Thoracic aorta (tissue), 2 donors: ENCODE measurements at regions not wholly inside any gene's neighbourhood (a gene's known extent, or its start where the extent isn't known, plus 50 kb on each side); places are given as distances from the start of the nearest gene placed in this dataset.

Experiments used
- ATAC-seq: fragments of 150-250 bp; one replicate; pipeline ENCODE4 v1.8.0; 2017; ENCODE audit warnings: low read depth; ENCODE audit not compliant: insufficient number of reproducible peaks, low FRiP score
- DNase-seq: peaks from one replicate; pipeline ENCODE4 v3.0.0-alpha.2; 2020; ENCODE audit warnings: low spot score
- H3K27ac ChIP-seq, 2 donors: fragments of 200-600 bp; sonication (generic); 1 replicate in 1 of 2; 2 replicates in 1 of 2; pipeline ENCODE4 v1.5.1; 2016; ENCODE audit warnings: mild to moderate bottlenecking in 2 of 2, moderate library complexity in 2 of 2
- H3K27me3 ChIP-seq: fragments of 200-600 bp; sonication (generic); replicated peaks from 2 replicates; pipeline ENCODE4 v1.6.0; 2016; ENCODE audit warnings: mild to moderate bottlenecking; ENCODE audit not compliant: insufficient read depth
- H3K36me3 ChIP-seq: fragments of 200-600 bp; sonication (generic); one replicate; pipeline ENCODE4 v1.5.1; 2016
- H3K4me1 ChIP-seq, 2 donors: fragments of 200-600 bp; sonication (generic); 1 replicate in 1 of 2; 2 replicates in 1 of 2; pipeline versions ENCODE4 v1.5.1 to v1.6.0; 2016; ENCODE audit warnings: low read depth in 2 of 2, mild to moderate bottlenecking in 1 of 2; ENCODE audit not compliant: control insufficient read depth in 1 of 2
- H3K4me3 ChIP-seq: fragments of 200-600 bp; sonication (generic); 2 replicates; pipeline ENCODE4 v1.5.1; 2016; ENCODE audit warnings: mild to moderate bottlenecking
- H3K9me3 ChIP-seq: fragments of 200-600 bp; sonication (generic); 2 replicates; pipeline ENCODE4 v1.5.1; 2016
- CTCF ChIP-seq: fragments of 200-600 bp; sonication (generic); IDR thresholded peaks from one replicate; pipeline ENCODE4 v1.5.1; 2019; ENCODE audit warnings: antibody characterized with exemption

DNA sequence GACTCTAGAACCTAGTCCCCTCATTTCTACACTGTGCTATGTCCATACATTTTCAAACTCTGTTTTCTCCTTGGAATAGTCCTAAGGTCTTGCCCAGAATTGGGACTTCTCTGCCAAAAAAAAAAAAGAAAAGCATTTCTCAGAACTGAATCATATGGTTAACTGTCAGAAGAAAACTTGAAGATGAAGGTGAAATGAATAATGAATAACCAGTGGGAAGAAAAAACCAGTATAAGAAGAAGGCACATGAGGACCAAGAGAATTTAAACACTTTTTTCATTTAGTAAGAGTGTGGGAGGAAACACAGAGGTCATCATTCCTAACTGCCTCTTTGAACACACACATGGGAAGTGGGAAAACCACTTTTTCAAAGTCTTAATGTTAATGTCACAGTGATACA lies 197.7 kb downstream of the PRELID2 start:
- Histone ChIP-seq H3K27me3 (no peaks in the 10 kb centered on the region), H3K36me3 (no peaks in the 10 kb centered on the region), H3K27ac (no peak overlapping the region), H3K4me3 (no peak overlapping the region), H3K4me1 (no peaks in the 10 kb centered on the region), H3K9me3 (no peaks in the 10 kb centered on the region)
- no peak for TF ChIP-seq CTCF
- DNase-seq (no peak), ATAC-seq (no peak)

DNA sequence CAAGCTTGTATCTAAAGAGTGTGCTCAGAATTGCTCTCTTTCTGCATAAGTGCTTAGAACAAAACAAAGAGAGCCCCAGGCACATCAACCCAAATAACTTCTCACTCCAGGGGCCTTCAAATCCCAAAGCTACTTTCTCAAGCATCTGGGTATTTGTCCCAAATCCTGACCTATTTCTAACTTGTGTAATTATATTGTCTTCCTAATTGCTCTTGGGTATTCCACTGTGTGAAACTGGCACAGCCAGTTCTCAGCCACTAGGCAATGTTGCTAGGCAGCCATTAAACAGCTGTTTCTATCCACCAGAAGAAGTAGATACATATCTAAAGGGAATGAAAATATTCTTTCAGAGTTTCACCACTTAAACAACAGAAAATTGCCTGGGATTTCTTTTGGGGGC lies 198.8 kb downstream of the PRELID2 start:
- H3K27ac ChIP-seq, result no peak overlapping the region
- TF ChIP-seq CTCF, result no peak
- H3K9me3 ChIP-seq, result no peaks in the 10 kb centered on the region
- H3K4me1 ChIP-seq, result no peaks in the 10 kb centered on the region
- H3K4me3 ChIP-seq, result no peak overlapping the region
- ATAC-seq, result no peak
- no peaks in the 10 kb centered on the region for H3K27me3 ChIP-seq
- no peak for DNase-seq
- no peaks in the 10 kb centered on the region for H3K36me3 ChIP-seq

GRCh38 chr5:145633474-145633873 lies 201.7 kb downstream of the PRELID2 start:
- no peaks in the 10 kb centered on the region for H3K27me3 ChIP-seq
- H3K9me3 ChIP-seq, result no peaks in the 10 kb centered on the region
- H3K36me3 ChIP-seq, result no peaks in the 10 kb centered on the region
- ATAC-seq (no peak), DNase-seq (no peak)
- no peaks in the 10 kb centered on the region for H3K4me1 ChIP-seq
- no peak for TF ChIP-seq CTCF
- no peak overlapping the region for H3K27ac ChIP-seq
- no peak overlapping the region for H3K4me3 ChIP-seq

- no peaks in the 10 kb centered on the region for H3K4me1 ChIP-seq
- no peak for DNase-seq
- ATAC-seq, result no peak
- H3K9me3 ChIP-seq, result no peaks in the 10 kb centered on the region
- no peak overlapping the region for H3K27ac ChIP-seq
- H3K4me3 ChIP-seq, result no peak overlapping the region
- H3K36me3 ChIP-seq, result no peaks in the 10 kb centered on the region
- H3K27me3 ChIP-seq, result no peaks in the 10 kb centered on the region
- no peak for TF ChIP-seq CTCF
Observed at GRCh38 chr5:145632701-145633100, 202.4 kb downstream of the PRELID2 start.

DNA sequence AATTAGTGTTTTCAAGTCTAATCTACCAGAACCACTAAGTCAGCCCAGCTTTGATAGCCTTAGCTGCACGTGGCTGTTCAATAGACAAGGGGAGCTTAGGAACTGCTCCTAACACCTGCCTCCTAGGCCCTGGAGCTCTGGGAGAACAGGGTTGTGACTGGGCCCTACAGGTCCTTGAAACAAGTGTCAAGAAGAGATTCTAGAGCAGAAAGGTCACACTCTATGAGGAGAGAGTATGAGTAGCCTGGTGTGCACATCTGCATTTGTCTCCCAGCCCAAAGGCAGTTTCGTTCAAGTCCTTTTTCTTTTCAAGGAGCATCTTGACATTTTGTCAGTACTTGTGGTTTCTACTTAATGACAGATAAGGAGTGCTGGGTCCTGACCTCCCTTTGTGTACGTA lies 206.1 kb downstream of the PRELID2 start:
- no peak for DNase-seq

More for the DNA sequence above, 206.1 kb downstream of the PRELID2 start:
- no peak for ATAC-seq
- no peak overlapping the region for H3K27ac ChIP-seq
- no peaks in the 10 kb centered on the region for H3K9me3 ChIP-seq
- H3K27me3 ChIP-seq, result no peaks in the 10 kb centered on the region
- TF ChIP-seq CTCF, result no peak
- H3K4me1 ChIP-seq, result no peaks in the 10 kb centered on the region
- H3K36me3 ChIP-seq, result no peaks in the 10 kb centered on the region
- no peak overlapping the region for H3K4me3 ChIP-seq
